GM12865 (cell line): ENCODE measurements at regions not wholly inside any gene's neighbourhood (a gene's known extent, or its start where the extent isn't known, plus 50 kb on each side); places are given as distances from the start of the nearest gene placed in this dataset.
"Not testable (repeated sequence)": the region's sequence is repeated elsewhere in the genome, so short reads cannot be mapped to it uniquely, and the experiment has no call there.

Experiments
- DNase-seq: peaks from one replicate; pipeline ENCODE4 v3.0.0; 2010; ENCODE audit warnings: low read depth
- H3K4me3 ChIP-seq: 2 replicates; pipeline ENCODE4 v1.5.1; 2011; ENCODE audit warnings: mild to moderate bottlenecking, low read depth, low read length, control low read depth
- CTCF ChIP-seq: IDR thresholded peaks from 2 replicates; pipeline ENCODE4 v1.5.1; 2011; ENCODE audit warnings: low read length, control low read depth, low read depth, inconsistent platforms; ENCODE audit not compliant: insufficient read depth; ENCODE audit errors: missing control alignments

- no peak overlapping the region for H3K4me3 ChIP-seq
- TF ChIP-seq CTCF: peak; percentile 80
- DNase-seq: peak; percentile 84
These were observed 121.2 kb upstream of the LPCAT1 start for GRCh38 chr5:1644810-1645571.

GRCh38 chr5:1644393-1644809 lies 120.6 kb upstream of the LPCAT1 start:
- H3K4me3 ChIP-seq: not testable (repeated sequence)

GRCh38 chr5:1643651-1644392 lies 120.1 kb upstream of the LPCAT1 start:
- no peak for DNase-seq
- H3K4me3 ChIP-seq: no peak overlapping the region
- no peak for TF ChIP-seq CTCF

More at GRCh38 chr5:1644393-1644809, 120.6 kb upstream of the LPCAT1 start:
- DNase-seq: not testable (repeated sequence)

GRCh38 chr5:1642621-1643061 lies 118.9 kb upstream of the LPCAT1 start:
- DNase-seq: no peak
- no peak for TF ChIP-seq CTCF

GRCh38 chr5:1642221-1642620 lies 118.5 kb upstream of the LPCAT1 start:
- H3K4me3 ChIP-seq: no peak overlapping the region
- TF ChIP-seq CTCF: no peak
- DNase-seq: no peak

More at GRCh38 chr5:1642621-1643061, 118.9 kb upstream of the LPCAT1 start:
- no peak overlapping the region for H3K4me3 ChIP-seq

GRCh38 chr5:1641560-1642166 lies 117.9 kb upstream of the LPCAT1 start:
- no peak overlapping the region for H3K4me3 ChIP-seq
- peak; percentile 92 for DNase-seq
- TF ChIP-seq CTCF: peak; percentile 97

- H3K4me3 ChIP-seq: no peak overlapping the region
- DNase-seq: no peak
- no peak for TF ChIP-seq CTCF
These were observed 117.3 kb upstream of the LPCAT1 start for GRCh38 chr5:1641041-1641440.
